ENCODE measurements at regions not wholly inside any gene's neighbourhood (a gene's known extent, or its start where the extent isn't known, plus 50 kb on each side); places are given as distances from the start of the nearest gene placed in this dataset.
"Not testable (repeated sequence)": the region's sequence is repeated elsewhere in the genome, so short reads cannot be mapped to it uniquely, and the experiment has no call there.

DNA sequence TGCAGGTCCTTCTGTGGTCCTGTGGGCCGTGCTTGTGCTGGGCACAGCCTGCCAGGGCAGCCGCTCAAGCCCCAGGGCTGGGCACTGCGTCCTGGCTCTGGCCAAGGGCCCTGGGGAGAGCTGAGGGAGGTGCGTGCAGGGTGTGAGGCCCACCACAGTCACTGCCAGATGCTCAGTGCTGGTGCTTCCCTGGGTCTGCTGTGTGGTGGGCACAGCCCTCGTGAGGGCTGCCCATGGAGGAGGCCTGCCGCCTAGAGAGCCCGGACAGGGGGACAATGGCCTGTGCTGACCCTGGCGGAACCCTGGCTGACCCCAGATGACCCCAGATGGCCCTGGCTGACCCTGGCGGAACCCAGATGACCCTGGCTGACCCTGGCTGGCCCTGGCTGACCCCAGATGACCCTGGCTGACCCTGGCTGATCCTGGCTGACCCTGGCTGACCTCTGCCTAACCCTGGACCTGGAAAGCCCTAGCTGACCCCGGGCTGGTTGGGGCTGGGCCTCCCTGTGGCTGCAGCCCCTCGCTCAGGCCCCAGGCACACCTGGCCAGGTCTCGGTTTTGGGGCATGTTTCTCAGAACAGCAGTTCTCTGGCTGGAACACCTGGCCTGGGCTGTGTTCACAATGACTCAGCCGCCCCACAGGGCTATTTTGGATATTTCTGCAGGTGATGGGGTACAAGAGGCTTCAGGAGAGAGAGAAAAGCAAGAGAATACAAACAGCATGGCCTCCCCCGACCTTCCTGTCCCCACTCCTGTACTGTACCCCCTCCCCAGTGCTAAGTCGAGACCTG lies 55.4 kb downstream of the TMEM121 start:
- Histone ChIP-seq H3K4me3 (no peak overlapping the region), H3K27me3 (ENCODE audit: low read depth) (no peaks in the 10 kb centered on the region), H3K27ac (replicated peaks) (no peak overlapping the region), H3K36me3 (no peaks in the 10 kb centered on the region), H3K4me1 (no peaks in the 10 kb centered on the region), H3K9me3 (replicated peaks) (no peaks in the 10 kb centered on the region)
- no peak for DNase-seq
- intact Hi-C loops (cut with micrococcal nuclease): no loop called here
- TF ChIP-seq, protein P1, sequence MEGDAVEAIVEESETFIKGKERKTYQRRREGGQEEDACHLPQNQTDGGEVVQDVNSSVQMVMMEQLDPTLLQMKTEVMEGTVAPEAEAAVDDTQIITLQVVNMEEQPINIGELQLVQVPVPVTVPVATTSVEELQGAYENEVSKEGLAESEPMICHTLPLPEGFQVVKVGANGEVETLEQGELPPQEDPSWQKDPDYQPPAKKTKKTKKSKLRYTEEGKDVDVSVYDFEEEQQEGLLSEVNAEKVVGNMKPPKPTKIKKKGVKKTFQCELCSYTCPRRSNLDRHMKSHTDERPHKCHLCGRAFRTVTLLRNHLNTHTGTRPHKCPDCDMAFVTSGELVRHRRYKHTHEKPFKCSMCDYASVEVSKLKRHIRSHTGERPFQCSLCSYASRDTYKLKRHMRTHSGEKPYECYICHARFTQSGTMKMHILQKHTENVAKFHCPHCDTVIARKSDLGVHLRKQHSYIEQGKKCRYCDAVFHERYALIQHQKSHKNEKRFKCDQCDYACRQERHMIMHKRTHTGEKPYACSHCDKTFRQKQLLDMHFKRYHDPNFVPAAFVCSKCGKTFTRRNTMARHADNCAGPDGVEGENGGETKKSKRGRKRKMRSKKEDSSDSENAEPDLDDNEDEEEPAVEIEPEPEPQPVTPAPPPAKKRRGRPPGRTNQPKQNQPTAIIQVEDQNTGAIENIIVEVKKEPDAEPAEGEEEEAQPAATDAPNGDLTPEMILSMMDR (IDR thresholded peaks at IDR 0.05; ENCODE audit: borderline replicate concordance): no peak

DNA sequence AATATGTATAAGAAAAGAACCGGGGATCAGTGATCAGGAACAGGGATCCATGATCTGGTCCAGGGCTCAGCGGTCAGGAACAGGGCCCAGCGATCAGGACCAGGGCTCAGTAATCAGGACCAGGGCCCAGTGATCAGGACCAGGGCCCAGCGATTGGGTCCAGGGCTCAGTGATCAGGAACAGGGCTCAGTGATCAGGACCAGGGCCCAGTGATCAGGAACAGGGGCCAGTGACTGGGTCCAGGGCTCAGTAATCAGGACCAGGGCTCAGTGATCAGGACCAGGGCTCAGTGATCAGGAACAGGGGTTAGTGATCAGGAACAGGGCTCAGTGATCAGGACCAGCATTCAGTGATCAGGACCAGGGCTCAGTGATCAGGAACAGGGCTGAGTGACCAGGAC lies 56.3 kb downstream of the TMEM121 start:
- intact Hi-C loops (cut with micrococcal nuclease): no loop called here
- DNase-seq: no peak
- H3K36me3 ChIP-seq: no peaks in the 10 kb centered on the region

DNA sequence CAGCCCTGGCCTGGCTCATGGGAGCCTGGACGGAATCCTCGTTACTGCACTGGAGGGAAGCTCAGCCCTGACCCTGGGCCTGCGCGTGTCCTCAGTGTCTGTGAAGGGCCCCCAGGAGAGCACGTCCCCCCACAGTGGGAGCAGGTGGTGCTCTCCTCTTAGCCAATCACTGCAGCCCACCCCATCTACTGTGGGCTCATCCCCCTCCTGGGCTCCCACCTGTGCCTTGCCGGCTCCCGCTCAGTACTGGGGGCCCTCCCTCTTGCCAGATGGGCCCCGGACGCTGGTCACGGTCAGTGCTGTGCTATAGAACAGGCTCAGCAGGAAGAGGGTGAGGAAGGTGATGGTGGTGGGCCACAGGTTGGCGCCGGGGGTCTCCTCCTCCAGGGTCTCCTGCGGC lies 57.5 kb downstream of the TMEM121 start:
- DNase-seq; H3K27me3 ChIP-seq (ENCODE audit: low read depth); H3K36me3 ChIP-seq; H3K4me1 ChIP-seq; H3K4me3 ChIP-seq; H3K9me3 ChIP-seq (replicated peaks); intact Hi-C loops (cut with micrococcal nuclease); H3K27ac ChIP-seq (replicated peaks): not testable (repeated sequence)

More for the DNA sequence above, 56.3 kb downstream of the TMEM121 start:
- TF ChIP-seq, protein P1 (IDR thresholded peaks at IDR 0.05; ENCODE audit: borderline replicate concordance): no peak
- Histone ChIP-seq H3K9me3 (replicated peaks) (no peaks in the 10 kb centered on the region), H3K4me1 (no peaks in the 10 kb centered on the region), H3K27ac (replicated peaks) (no peak overlapping the region), H3K27me3 (ENCODE audit: low read depth) (no peaks in the 10 kb centered on the region), H3K4me3 (no peak overlapping the region)

DNA sequence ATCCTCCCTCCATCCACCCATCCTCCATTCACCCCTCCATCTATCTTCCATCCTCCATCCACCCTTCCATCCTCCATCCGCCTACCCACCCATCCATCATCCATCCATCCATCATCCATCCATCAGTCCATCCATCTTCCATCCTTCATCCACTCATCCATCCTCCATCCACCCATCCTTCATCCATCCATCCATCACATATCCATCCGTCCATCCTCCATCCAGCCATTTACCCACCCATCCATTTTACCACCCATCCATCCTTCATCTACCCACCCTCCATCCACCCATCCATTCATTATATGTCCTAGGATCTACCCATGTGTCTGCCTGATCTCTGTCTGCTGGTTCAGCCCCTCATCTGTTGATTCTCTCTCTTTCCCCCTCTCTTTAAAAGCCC lies 58.9 kb downstream of the TMEM121 start:
- H3K27me3 ChIP-seq (ENCODE audit: low read depth); intact Hi-C loops (cut with micrococcal nuclease); H3K36me3 ChIP-seq; H3K27ac ChIP-seq (replicated peaks); H3K9me3 ChIP-seq (replicated peaks); DNase-seq; H3K4me1 ChIP-seq; H3K4me3 ChIP-seq: not testable (repeated sequence)

DNA sequence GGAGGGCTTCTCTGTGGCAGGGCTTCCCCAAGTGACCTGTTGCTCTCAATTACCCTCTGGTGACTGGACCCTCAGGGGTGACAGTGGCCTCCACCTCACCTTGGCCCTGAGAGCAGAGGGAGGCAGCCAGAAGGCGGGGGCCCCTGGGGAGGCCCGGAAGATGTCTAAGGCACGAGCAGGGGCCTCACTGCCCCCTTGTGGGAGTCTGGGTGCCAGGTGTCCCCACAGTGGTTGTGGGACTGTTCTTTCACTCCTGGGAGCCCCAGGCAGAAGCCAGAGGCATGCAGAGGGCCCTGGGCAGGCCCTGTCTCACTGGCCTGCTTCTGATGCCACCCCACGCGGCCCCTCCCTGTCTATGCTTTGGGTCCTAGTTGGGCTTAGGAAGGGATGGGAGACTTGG lies 59.3 kb downstream of the TMEM121 start:
- intact Hi-C loops (cut with micrococcal nuclease): not testable (repeated sequence)

DNA sequence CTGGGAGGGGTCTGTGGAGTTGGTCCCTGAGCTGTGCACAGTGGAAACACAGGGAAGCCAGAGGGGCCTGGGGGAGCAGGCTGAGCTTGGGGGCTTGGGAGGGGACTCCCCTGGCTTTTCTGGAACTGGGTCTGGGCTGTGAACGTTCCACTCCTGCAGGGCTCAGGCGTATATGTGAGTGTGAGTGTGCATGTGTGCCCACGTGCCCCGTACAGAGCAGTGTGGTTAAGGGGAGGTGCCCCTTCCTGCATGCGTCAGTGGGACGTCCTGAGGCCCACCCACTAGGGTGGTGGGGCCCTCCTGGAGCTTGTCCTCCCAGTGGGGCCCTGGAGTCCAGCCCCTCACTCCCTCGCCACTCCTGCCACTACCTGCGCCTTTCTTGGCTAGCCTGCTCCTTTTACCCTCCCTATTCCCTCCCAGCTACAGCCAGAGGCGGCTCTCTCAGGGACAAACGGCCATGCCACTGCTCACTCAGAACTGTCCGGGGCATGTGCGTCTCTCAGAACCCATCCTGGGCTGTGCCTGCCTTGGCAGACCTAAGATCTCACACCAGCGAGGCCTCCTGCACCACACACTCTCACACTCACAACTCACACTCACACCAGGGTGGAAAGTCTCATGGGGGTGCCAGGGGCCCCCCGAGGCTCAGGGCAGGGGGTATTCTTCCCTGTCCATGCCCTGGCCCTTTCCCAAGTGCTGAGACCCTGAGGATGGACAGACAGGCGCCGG lies 59.9 kb downstream of the TMEM121 start:
- H3K36me3 ChIP-seq; H3K27ac ChIP-seq (replicated peaks); DNase-seq; intact Hi-C loops (cut with micrococcal nuclease); H3K4me1 ChIP-seq; H3K27me3 ChIP-seq (ENCODE audit: low read depth); H3K9me3 ChIP-seq (replicated peaks); H3K4me3 ChIP-seq: not testable (repeated sequence)

More for the DNA sequence above, 59.3 kb downstream of the TMEM121 start:
- H3K27ac ChIP-seq (replicated peaks); H3K4me1 ChIP-seq; DNase-seq; H3K36me3 ChIP-seq; H3K27me3 ChIP-seq (ENCODE audit: low read depth); H3K4me3 ChIP-seq; H3K9me3 ChIP-seq (replicated peaks): not testable (repeated sequence)

DNA sequence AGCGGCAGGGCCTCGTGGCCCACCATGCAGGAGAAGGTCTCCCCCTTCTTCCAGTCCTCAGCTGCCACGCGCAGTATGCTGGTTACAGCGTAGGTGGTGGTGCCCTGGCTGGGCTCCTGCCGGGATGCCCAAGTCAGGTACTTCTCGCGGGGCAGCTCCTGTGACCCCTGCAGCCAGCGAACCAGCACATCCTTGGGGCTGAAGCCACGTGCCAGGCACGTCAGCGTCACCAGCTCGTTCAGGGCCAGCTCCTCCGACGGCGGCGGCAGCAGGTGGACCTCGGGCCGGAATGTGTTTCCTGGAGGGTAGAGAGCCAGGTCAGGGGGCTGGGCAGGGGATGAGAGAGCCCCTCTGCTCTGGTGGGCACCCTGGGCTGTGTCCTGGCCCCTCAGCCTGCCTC lies 60.7 kb downstream of the TMEM121 start:
- DNase-seq; H3K27me3 ChIP-seq (ENCODE audit: low read depth); H3K27ac ChIP-seq (replicated peaks); H3K4me3 ChIP-seq; H3K4me1 ChIP-seq; intact Hi-C loops (cut with micrococcal nuclease); H3K9me3 ChIP-seq (replicated peaks); H3K36me3 ChIP-seq: not testable (repeated sequence)

DNA sequence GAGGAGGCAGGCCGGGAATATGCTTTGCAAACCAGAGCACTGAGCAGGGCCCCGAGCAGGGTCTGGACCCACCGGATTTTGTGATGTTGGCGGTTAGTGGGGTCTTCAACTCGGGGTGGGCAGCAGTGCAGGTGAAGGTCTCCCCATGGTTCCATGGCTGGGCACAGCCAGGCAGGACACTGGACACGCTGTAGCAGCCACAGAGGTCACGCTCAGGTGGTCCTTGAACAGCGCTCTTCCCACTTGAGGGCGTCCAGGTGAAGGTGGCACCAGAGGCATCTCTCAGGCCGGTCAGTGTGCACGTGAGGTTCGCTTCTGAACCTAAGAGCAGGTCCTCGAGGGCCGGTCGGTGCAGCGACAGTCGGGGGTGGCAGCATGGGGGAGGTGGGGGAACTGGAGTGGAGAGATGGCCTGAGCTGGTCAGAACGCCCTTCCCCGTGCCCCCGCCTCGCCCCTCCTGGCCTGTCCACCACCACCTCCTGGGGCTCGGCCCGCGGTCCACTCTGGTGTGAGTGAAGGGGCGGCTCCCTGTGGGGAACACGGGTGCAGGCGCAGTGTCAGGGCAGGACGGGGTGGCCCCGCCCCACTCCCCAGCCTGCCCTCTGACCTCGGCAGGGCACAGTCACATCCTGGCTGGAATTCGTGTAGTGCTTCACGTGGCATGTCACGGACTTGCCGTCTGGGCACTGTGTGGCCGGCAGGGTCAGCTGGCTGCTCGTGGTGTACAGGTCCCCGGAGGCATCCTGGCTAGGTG lies 61.3 kb downstream of the TMEM121 start:
- intact Hi-C loops (cut with micrococcal nuclease); DNase-seq; H3K4me1 ChIP-seq; H3K9me3 ChIP-seq (replicated peaks); H3K4me3 ChIP-seq; H3K36me3 ChIP-seq; H3K27me3 ChIP-seq (ENCODE audit: low read depth); H3K27ac ChIP-seq (replicated peaks): not testable (repeated sequence)
